Brain microvascular endothelial cell (primary cell): ENCODE measurements at regions not wholly inside any gene's neighbourhood (a gene's known extent, or its start where the extent isn't known, plus 50 kb on each side); places are given as distances from the start of the nearest gene placed in this dataset.

Source experiments
- DNase-seq: peaks from one replicate; pipeline ENCODE4 v3.0.0-alpha.2; 2020
- H3K27ac ChIP-seq: fragments of 250-450 bp; sonication (Bioruptor Pico); 2 replicates; pipeline ENCODE4 v1.5.1; 2020; ENCODE audit warnings: mild to moderate bottlenecking, moderate library complexity
- H3K27me3 ChIP-seq: fragments of 250-450 bp; sonication (Bioruptor Pico); replicated peaks from 2 replicates; pipeline ENCODE4 v1.5.1; 2020; ENCODE audit warnings: mild to moderate bottlenecking
- H3K36me3 ChIP-seq: fragments of 250-450 bp; sonication (Bioruptor Pico); replicated peaks from 2 replicates; pipeline ENCODE4 v1.5.1; 2020; ENCODE audit warnings: mild to moderate bottlenecking
- H3K4me3 ChIP-seq: 2 replicates; pipeline ENCODE4 v1.5.1; 2011; ENCODE audit warnings: low read depth, mild to moderate bottlenecking, control low read depth, low read length, moderate library complexity
- CTCF ChIP-seq: IDR thresholded peaks from 2 replicates; pipeline ENCODE4 v1.5.1; 2011; ENCODE audit warnings: low read depth, mild to moderate bottlenecking, moderate library complexity, low read length, control low read depth, inconsistent platforms; ENCODE audit errors: missing control alignments
- in situ Hi-C: cut with HindIII; loops from 2 replicates; pipeline ENCODE4 v1.10.0; 2017; ENCODE audit warnings: low sequenced_read_pairs, low pct_ligation_motif_present

- no peaks in the 10 kb centered on the region for H3K36me3 ChIP-seq
- no peak for TF ChIP-seq CTCF
- no peaks in the 10 kb centered on the region for H3K27me3 ChIP-seq
- H3K4me3 ChIP-seq: no peak overlapping the region
- DNase-seq: no peak
- no peak overlapping the region for H3K27ac ChIP-seq
- in situ Hi-C loops: no loop called here
Observed at GRCh38 chr5:152140347-152140746, 215.7 kb upstream of the GLRA1 start.

- Histone ChIP-seq H3K4me3 (no peak overlapping the region), H3K27ac (no peak overlapping the region), H3K27me3 (no peaks in the 10 kb centered on the region), H3K36me3 (no peaks in the 10 kb centered on the region)
- no peak for TF ChIP-seq CTCF
- in situ Hi-C loops: no loop called here
- no peak for DNase-seq
Observed at GRCh38 chr5:152137063-152137462, 212.4 kb upstream of the GLRA1 start.

GRCh38 chr5:152136321-152136720, 211.7 kb upstream of the GLRA1 start:
- Histone ChIP-seq H3K4me3 (no peak overlapping the region), H3K27ac (no peak overlapping the region), H3K27me3 (no peaks in the 10 kb centered on the region), H3K36me3 (no peaks in the 10 kb centered on the region)
- no peak for TF ChIP-seq CTCF
- in situ Hi-C loops: no loop called here
- no peak for DNase-seq

- no peak for TF ChIP-seq CTCF
- H3K27me3 ChIP-seq: no peaks in the 10 kb centered on the region
- no peak overlapping the region for H3K4me3 ChIP-seq
- H3K36me3 ChIP-seq: no peaks in the 10 kb centered on the region
- in situ Hi-C loops: no loop called here
- no peak overlapping the region for H3K27ac ChIP-seq
- no peak for DNase-seq
Observed at GRCh38 chr5:152135827-152136226, 211.2 kb upstream of the GLRA1 start.

GRCh38 chr5:152125661-152126205, 201.1 kb upstream of the GLRA1 start:
- no peak for TF ChIP-seq CTCF
- no peaks in the 10 kb centered on the region for H3K36me3 ChIP-seq
- no peaks in the 10 kb centered on the region for H3K27me3 ChIP-seq
- no peak overlapping the region for H3K27ac ChIP-seq
- in situ Hi-C loops: no loop called here
- H3K4me3 ChIP-seq: no peak overlapping the region
- DNase-seq: no peak

- no peak for TF ChIP-seq CTCF
- in situ Hi-C loops: no loop called here
- Histone ChIP-seq H3K27ac (no peak overlapping the region), H3K36me3 (no peaks in the 10 kb centered on the region), H3K4me3 (no peak overlapping the region), H3K27me3 (no peaks in the 10 kb centered on the region)
- no peak for DNase-seq
Observed at GRCh38 chr5:152124409-152125041, 199.9 kb upstream of the GLRA1 start.
